Umbilical cord (tissue), 1 donor: ENCODE measurements at regions not wholly inside any gene's neighbourhood (a gene's known extent, or its start where the extent isn't known, plus 50 kb on each side); places are given as distances from the start of the nearest gene placed in this dataset.

ENCODE experiments used
- DNase-seq: peaks from one replicate; pipeline ENCODE4 v3.0.0-alpha.2; 2015; ENCODE audit warnings: low spot score

DNA sequence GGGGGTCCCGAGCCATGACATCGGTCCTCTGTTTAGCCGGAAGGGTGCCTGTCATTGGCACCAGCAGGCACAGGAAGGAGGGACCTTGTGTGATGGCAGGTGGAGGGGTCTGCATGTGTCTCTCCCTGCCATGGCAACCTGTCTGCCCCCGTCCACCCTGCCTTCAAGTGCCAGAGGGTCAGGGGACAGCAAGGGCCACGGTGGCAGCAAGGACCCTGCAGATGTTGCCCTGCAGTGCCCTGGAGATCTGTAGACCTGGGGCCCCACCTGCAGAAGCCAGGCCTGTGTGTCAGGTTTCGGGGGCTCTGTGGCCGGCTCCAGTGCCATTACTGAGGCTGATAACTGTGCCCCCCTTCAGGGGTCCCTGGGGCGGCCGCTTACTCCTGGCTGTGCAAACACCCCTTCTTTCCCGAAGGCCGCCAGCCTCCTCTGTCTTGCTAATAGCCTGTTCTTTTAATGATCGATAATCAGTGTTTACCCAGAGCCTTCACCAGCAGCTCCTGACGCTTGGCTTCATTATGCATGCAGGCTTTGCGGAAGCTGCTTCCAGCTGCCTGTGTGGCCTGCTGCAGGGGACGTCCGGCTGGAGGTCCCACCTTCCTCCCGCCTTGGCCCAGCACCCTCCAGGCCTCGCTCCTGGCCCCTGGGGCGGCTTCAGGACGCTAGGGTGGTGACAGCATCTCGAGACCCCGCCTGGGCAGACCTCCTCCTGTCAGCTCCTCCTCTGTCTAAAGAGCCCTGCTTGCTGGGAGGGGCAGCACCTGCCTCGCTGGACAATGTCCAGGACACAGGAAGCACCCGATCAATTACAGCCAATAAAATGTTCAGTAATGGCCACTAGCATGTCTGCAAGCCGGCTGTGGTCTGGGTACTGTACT, 153.0 kb downstream of the KIF26A start:
- DNase-seq: no peak

DNA sequence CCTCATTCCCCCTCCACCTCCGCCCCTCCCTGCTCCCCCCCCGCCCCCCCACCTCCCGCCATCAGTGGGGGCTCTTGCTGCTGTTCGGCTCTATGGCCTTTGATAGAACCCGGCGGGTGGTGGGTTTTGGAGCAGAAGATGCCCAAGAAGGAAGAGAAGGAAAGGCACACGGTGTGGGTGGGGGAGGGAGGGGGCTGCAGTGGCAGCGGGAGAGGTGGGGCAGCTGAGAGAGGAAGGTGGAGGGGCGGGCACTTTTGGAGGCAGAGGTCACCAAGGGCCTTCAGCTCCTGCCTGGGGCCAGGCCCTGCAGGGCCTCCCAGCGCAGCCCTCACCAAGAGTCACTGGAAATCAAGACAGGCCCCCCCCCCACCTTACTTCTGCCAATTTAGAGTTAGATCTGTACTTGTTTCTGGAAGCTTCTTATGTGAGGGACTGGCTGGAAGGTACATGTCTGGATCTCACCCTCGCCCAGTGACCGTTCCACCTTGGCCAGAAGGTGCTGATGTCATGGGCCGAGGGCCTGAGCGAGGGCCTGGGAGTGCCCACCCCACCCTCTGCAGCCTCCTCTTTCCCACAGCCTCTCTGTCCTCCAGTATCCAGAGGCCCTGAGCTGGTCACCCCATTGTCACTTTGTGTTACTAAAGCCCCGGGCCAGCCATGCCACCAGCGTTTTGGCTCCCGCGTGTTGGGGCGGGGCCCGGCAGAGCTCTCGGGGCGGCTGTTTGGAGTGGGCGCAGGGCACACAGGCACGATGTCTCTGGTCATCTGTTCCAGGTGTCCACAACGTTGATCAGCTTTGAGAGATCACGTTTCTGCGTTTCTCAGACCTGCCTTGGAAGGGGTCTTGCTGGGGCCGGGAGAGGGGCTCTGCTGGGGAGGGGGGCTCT, 153.9 kb downstream of the KIF26A start:
- DNase-seq: no peak

DNA sequence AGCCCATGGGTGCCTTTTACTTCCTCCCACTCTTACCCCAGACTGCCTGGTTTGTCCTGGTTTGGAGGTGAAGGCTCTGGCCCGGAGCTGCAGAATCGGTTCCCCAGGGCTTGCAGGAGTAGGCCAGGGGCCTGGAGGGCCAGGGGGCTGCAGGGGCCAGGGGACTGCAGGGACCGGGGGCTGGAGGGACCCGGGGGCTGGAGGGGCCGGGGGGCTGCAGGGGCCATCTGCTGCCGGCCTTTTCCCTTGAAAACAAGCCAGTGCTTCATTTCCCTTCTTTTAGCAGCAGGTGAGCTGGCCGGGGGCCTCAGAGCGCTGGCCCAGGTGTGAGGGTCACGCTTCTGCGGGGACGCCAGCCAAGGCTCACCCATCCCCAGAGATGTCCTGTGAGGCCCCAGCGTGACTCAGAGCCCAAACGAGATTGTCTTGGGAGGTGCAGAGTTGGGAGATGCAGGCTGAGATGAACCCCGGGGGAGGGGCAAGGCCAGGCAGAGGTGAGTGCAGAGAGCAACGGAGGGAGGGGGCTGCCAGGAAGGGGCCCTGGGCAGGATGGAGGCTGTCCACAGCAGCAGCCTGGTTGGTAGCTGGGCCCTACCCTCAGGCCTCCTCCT, 154.9 kb downstream of the KIF26A start:
- DNase-seq: no peak

DNA sequence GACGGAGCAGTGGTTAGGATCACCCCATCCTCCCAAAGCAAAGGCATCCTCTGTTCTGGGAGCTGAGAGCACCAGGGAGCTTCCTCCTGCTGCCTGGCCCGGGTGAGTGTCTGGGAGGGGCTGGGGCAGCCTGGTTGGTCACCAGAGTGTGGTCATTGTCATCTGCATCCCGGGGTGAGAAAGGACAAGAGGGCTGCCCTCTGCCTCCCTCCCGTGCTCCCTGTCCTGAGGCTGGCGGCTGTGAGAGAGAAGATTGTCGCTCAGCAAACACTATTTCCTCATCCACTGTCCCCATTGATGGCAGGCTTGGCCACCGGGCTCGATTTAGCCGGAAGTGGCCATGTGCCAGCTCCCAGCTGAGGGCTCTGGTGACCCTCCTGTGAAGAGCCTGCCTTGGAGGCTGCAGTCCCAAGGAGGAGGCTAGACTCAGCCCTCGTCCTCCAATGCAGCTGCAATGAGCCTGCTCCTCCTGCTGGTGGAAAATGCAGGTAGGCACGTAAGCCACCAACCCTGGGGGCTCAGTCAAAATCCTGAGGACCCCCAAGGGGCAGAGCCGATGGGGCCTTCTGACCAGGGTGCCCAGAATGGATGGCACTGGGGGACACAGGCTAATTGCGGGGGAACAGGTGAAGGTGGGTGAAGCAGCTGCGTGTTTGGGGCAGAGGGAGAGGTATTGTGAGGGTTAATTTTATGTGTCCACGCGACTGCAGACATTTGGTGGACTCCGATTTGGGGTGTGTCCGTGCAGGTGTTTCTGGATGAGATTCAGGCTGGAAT, 155.7 kb downstream of the KIF26A start:
- DNase-seq: no peak

DNA sequence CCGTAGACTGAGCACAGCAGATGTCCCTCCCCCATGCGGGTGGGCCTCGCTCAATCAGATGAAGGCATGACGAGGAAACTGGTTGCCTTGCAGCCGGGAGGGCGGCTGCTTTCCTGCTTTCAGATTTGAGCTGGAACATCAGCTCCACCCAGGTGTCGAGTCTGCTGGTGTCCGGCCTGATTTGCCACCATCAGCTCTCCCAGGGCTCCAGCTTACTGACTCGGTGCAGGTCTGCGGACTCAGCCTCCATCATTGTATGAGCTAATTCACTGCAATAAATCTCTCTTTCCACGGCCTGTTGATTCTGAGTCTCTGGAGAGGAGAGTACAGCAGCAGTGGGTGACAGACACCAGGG, 156.2 kb downstream of the KIF26A start:
- no peak for DNase-seq

DNA sequence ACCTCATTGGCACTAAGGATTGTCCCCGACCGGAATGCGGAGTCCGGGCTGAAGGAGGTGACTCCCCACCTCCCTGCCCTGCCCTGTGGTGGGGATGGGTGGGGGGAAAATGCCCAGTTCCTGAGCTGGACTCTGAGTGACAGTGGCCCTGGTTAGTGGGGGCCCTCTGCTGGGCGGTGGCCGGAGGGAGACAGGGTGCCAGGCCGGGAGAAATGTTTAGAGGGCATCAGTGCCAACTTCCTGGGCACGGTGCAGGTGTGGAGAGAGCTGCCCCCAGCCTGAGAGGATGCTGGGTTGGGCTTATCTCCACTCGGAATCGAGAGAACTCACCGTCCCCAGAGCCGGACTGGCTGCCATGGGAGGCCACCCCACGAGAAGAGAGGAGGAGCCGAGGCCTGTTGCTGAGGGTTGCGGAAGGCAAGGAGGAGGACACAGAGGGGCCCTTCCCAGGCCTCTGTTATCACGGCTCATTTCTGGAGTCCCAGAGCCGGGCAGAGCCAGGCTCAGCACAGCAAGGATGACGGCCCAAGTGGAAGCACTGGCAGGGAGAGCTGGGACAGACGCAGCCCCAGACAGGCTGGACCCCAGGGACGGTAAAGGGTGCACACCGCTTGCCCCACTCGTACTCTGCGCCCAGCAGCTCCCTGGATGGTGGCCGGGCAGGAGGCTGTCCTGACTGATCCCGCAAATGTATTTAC, 156.7 kb downstream of the KIF26A start:
- DNase-seq: peak; percentile 46

DNA sequence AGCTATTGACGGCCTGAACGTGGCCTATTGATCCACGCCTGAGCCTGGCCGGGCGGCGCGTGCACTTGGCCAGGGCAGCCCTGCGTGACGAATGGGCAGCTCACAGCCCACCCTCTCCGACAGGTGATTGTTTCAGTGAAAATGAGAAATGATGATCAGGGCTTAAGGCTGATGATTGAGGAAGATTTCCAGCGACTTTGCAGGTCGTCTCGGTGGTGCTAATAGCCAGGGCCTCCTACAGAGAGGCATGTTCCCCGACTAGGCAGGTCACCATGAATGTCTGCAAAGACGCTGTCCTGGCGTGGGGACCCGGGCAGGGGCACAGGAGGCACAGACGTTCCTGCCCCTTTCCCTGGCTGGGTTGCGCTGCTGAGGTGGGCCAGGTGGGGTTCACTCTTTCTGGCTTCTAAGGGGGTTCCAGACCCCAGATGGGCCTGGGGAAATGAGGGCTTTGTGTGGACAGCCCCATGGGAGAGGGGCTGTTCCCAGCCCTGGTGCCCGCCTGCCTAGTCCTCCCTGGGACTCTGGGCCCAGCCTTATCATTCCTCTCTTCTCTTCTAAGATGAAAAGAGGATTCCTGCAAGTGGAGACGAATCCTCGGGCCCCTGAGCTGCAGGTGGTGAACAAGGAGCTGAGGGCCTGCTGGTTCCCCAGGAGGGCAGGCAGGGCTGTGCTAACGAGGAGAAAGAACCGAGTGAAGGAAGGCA, 157.4 kb downstream of the KIF26A start:
- DNase-seq: no peak

DNA sequence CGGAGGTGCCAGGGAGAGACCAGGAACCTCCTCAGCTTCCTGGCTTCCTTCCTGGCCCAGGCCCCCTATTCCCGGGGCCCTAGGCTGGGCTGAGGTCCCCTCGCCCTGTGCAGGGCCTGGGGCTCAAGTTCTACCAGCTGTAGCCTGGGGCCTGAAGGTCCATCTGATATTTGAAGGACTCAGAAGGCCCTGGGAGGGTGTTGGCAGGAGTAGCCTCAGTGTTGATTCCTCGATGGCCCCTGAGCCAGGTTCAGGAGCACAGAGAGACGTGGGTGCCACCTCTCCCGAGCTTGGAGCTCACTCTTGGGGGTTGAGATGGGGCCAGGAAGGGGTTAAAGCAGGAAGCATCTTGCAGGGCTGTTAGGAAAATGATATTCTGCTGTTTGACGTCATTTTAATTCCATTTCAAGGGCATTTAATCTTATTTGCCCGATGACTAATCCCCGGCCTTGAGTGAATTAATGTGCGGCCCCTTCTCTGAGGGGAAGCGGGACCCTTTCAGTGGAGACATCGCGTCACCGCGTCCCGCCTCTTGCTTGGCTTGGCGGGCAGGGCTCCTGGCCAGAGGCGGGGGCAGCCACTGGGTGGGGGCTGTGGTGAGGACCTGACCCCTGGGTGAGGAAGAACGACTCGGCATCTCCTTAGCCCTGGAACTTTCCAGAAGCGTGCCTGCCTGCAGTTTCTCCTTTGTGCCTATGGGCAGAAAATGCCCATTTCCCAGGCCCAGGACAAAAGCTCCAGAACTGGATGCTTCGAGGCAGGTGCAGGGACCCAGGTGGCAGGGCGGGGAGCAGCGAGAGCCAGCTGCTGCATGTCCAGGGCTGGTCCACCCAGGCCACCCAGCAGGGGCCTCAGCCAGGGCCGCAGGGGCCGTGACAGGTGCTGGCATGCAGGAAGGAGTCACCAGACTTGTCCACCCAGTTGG, 158.3 kb downstream of the KIF26A start:
- peak; percentile 73 for DNase-seq

DNA sequence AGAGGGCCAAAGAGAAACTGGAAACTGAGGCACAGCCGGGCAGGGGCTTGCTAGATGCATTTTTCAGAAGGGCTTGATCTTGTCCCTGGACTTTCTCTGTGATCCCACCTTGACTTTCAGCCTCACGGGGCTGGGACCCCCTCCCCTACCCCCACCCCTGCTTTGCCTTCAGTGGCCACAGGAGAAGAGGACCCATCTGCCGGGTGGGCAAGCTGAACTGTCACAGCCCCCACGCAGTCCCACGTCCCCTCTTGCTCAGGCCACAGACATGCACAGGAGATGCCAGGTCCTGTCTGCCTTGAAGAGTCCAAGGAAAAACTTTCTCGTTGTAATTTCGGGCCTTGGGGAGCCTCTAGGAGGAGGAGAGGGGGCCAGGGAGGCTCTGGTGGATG, 158.9 kb downstream of the KIF26A start:
- DNase-seq: no peak

DNA sequence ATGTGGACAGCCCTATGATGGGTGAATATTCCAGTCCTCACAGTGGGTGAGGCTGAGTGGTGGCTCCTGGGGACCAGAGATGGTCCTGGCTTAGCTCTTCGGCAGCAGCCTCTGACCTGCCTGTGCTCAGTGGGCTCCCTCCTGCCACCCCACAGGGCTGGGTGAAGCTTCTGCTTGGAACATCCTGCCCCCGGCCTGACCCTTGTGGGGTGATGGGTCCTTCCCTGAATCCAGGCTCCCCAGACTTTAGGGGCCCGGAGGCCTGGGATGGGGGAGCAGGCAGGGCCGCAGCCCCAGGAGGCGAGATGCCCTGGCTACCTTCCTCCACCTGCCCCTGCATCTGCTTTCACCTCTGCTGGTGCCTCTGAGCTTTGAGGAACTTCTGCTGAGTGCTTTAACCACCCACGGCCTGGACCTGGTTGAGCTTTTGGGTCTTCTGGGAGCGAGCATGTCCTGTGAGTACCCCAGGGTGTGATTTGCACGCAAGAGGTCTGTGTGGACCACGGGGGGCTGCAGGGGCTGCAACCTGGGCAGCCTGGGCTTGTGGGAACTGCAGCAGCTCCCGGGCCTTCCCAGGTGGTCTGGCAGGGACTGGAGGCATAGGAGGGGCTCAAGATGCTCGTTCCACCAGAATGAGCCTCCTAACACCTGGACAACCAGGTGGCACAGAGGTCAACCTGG, 159.5 kb downstream of the KIF26A start:
- DNase-seq: no peak

DNA sequence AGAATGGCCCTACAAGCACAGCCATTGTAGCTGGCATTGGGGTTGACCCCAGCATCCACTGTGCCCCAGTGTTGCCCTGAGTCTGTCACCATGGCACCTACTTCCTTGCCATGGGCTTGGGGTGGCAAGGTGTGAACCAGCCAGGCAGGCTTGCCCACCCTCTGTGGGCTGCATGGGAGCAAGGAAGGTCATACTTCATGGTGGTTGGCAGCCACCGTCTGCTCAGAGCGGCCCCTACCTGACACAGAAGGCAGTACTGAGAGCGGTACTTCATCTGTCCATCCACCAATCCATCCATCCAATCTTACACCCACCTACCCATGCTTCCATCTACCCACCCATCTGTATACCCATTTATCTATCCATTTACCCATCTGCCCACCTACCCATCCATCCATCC, 160.1 kb downstream of the KIF26A start:
- DNase-seq: no peak

DNA sequence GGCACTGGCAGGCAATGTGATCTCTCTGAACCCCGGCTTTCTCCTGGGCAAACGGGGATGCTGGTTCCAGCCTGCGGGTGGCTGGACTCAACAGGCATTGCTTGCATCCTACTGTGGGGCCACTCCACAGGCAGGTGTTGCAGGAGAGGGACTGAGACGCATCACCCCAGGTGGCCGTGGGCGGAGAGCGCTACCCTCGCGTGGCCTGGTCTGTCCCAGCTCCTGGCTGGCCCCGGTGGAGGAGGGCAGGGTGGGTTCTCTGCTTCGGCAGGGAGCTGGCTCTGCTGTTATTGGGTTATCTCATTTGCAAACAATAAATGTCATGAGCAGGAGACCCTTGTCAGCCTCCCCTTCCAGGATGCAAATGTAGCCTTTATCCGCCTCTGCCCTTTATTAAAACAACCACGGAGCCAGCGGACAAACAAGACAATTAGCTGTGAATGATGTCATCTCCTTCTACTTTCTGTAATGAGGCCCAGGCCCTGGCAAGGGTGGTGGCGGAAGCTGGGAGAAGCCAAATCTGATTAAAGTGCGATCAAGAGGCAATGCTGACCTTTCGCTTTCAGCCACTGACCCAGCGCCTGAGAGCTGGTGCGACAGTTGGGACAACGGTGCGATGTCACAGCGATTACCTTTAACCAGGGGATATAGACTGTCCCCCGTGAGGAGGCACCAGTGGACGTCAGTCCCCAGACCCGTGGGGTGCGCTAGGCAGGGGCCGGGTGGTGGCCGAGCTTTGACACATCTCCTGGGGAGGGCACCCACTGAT, 161.8 kb downstream of the KIF26A start:
- peak; percentile 28 for DNase-seq

DNA sequence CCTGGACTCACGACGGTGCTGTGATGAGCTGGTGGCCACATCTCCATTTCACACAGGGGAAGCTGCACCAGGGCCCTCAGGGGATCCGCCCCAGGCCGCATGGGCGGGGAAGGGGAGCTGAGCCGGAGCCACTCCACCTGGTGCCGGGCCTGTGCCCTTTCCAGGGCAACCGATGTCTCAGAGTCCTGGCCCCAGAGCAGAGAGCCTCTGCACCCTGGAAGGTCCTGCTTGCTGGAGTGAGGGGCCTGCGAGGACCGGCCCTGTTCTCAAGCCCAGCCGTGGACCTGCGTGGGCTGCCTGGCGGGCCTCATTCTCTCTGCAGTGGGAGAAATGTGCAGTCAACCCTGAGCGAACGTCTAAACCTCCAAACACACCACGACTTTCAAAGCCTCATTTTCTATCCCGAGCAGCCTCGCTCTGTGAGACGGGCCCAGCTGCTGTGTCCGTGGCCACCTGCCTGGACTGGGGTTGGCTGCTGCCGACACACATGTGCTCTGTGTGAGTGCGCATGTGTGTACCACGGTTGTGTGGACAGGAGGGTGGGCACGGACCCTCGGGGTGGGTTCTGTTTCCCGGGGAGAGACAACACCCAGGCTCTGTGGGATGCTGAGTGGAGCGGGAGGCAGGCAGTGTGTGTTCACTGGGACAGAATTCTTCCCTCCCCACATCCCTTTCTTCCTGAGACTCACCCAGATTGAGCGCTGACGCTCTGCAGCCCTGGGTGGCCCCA, 163.5 kb downstream of the KIF26A start:
- no peak for DNase-seq

DNA sequence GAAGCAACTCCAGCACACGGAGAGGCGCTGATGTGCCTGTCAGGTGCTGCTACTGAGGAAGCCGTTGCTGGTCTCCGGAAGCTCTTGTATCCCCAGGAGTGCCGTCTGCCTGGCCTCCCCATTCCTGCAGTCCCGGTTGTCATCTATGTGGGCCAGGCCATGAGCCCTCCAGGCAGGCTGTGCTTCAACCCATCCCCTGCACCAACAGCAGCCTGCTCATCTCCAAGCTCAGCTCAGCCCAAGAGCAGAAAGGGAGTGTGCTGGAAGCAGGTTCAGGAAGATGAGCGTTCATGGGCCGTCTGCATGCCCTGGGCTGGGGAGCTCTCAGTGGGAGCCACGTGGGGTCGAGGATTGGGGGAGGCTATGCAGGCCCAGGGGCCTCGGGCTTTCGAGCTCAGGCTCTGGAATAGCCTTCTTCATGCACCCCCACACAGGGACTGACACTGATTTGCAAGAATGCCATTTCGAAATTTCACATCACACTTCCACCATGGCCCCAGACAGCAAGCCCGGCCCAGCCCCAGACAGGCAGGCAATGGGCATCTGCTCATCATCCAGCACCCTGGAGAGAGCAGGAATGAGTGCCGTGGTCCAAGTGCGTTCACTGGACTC, 164.5 kb downstream of the KIF26A start:
- DNase-seq: no peak

DNA sequence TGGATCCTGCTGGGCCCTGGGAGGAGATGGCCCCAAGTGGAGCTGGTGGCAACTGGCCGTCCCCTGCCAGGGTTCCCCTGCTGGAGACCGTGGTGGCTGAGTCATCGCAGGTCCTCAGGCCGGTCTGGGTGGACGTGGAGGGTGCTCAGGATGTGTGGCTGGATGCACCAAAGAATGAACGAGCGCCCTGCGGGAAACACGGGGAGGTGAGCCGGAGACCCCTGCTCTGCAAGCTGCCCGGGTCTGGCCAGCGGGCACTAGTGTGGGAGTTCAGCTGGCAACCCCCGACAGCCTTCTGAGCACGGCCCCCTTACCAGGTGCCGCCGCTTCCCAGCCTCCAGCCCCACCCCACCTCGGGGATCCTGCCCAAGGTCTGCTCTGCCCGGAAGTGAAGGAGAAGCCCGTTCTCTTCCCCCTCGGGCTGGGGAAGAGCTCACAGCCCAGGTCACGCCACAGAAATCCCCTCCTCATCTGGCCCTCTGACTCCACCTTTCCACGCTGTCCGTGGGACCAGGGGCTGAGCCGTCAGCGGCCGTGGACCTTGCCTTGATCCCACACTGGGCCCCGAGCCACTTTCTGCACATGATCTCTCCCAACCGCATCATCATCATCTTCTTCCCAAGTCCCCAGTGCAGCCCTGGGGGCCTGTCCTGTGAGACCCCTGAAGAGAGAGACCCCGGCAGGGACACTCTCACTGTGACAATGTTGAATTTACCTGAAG, 165.5 kb downstream of the KIF26A start:
- DNase-seq: no peak
